Suprapubic skin (tissue), 3 donors: ENCODE measurements at regions not wholly inside any gene's neighbourhood (a gene's known extent, or its start where the extent isn't known, plus 50 kb on each side); places are given as distances from the start of the nearest gene placed in this dataset.

Experiments
- EP300 ChIP-seq: sonication (generic); formaldehyde crosslinking; IDR thresholded peaks from one replicate; pipeline ENCODE4 v1.6.1; 2017; ENCODE audit warnings: antibody characterized with exemption
- TF ChIP-seq, protein P1 (sequence below), 2 donors: fragments of 200-600 bp in 1 of 2; fragments of 450-650 bp in 1 of 2; sonication (generic) in 1 of 2; IDR thresholded peaks; one replicate each; pipeline ENCODE4 v1.5.1; 2016 to 2019; ENCODE audit warnings: antibody characterized with exemption in 2 of 2, mild to moderate bottlenecking in 1 of 2, moderate library complexity in 1 of 2

DNA sequence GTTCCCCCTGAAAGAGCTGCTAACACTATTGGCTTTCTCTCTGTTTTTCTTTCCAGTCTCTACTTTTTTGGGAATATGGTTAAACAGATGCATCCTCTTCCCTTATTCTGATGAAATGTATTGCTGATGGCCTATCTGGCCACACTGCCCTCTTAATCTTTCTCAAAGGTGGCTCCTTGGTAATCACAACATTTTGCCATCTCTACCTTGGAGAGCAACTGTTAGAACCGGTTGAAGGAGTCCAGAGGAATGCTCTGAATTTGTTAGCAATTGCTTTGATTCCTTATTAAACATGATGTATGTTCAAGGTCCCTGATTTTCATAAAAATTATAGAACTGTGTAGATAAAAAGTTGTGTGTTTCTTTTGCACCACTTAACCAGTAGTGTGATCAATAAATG, 50.1 kb upstream of the ARID1A start:
- TF ChIP-seq, protein P1, sequence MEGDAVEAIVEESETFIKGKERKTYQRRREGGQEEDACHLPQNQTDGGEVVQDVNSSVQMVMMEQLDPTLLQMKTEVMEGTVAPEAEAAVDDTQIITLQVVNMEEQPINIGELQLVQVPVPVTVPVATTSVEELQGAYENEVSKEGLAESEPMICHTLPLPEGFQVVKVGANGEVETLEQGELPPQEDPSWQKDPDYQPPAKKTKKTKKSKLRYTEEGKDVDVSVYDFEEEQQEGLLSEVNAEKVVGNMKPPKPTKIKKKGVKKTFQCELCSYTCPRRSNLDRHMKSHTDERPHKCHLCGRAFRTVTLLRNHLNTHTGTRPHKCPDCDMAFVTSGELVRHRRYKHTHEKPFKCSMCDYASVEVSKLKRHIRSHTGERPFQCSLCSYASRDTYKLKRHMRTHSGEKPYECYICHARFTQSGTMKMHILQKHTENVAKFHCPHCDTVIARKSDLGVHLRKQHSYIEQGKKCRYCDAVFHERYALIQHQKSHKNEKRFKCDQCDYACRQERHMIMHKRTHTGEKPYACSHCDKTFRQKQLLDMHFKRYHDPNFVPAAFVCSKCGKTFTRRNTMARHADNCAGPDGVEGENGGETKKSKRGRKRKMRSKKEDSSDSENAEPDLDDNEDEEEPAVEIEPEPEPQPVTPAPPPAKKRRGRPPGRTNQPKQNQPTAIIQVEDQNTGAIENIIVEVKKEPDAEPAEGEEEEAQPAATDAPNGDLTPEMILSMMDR (IDR thresholded peaks at IDR 0.05): no peak
- TF ChIP-seq EP300: no peak
